Gastroesophageal sphincter (tissue), 3 donors: ENCODE measurements at regions not wholly inside any gene's neighbourhood (a gene's known extent, or its start where the extent isn't known, plus 50 kb on each side); places are given as distances from the start of the nearest gene placed in this dataset.

ENCODE experiments used
- EP300 ChIP-seq: sonication (generic); formaldehyde crosslinking; IDR thresholded peaks from one replicate; pipeline ENCODE4 v1.6.1; 2017; ENCODE audit warnings: antibody characterized with exemption, mild to moderate bottlenecking
- POLR2A ChIP-seq, 2 donors: fragments of 450-650 bp; IDR thresholded peaks; one replicate each; pipeline ENCODE4 v1.6.1; 2017; ENCODE audit warnings: antibody characterized with exemption in 2 of 2, mild to moderate bottlenecking in 2 of 2, moderate library complexity in 1 of 2
- POLR2AphosphoS5 ChIP-seq: sonication (generic); formaldehyde crosslinking; IDR thresholded peaks from one replicate; pipeline ENCODE4 v1.6.1; 2017; ENCODE audit warnings: antibody characterized with exemption
- TF ChIP-seq, protein P1 (sequence below), 4 experiments: fragments of 200-600 bp in 2 of 4; fragments of 450-650 bp in 2 of 4; sonication (generic) in 1 of 4; IDR thresholded peaks; one replicate each; pipeline ENCODE4 v1.5.1; 2017 to 2019; ENCODE audit warnings: antibody characterized with exemption in 4 of 4, mild to moderate bottlenecking in 2 of 4, moderate library complexity in 2 of 4

- TF ChIP-seq POLR2A (IDR thresholded peaks at IDR 0.05): no peak
- no peak for TF ChIP-seq POLR2AphosphoS5
- TF ChIP-seq, protein P1, sequence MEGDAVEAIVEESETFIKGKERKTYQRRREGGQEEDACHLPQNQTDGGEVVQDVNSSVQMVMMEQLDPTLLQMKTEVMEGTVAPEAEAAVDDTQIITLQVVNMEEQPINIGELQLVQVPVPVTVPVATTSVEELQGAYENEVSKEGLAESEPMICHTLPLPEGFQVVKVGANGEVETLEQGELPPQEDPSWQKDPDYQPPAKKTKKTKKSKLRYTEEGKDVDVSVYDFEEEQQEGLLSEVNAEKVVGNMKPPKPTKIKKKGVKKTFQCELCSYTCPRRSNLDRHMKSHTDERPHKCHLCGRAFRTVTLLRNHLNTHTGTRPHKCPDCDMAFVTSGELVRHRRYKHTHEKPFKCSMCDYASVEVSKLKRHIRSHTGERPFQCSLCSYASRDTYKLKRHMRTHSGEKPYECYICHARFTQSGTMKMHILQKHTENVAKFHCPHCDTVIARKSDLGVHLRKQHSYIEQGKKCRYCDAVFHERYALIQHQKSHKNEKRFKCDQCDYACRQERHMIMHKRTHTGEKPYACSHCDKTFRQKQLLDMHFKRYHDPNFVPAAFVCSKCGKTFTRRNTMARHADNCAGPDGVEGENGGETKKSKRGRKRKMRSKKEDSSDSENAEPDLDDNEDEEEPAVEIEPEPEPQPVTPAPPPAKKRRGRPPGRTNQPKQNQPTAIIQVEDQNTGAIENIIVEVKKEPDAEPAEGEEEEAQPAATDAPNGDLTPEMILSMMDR (IDR thresholded peaks at IDR 0.05): no peak
- no peak for TF ChIP-seq EP300
These were observed 415.9 kb upstream of the SYT1 start for GRCh38 chr12:78448692-78449091.
